Activated CD4-positive, alpha-beta memory T cell treated with anti-CD3 and anti-CD28 coated beads, Interleukin-2, amount 10 ng/mL, durations not matched to agents 7 days and 5 days (primary cell): ENCODE measurements at regions not wholly inside any gene's neighbourhood (a gene's known extent, or its start where the extent isn't known, plus 50 kb on each side); places are given as distances from the start of the nearest gene placed in this dataset.
"Not testable (repeated sequence)": the region's sequence is repeated elsewhere in the genome, so short reads cannot be mapped to it uniquely, and the experiment has no call there.

Experiments
- CTCF ChIA-PET: fragments of 350-600 bp; sonication (Branson Sonifier 250); formaldehyde crosslinking; loops from one replicate; lab custom pipeline; 2021; ENCODE audit warnings: antibody characterized with exemption, inconsistent platforms; lab: Charles Lee
- POLR2A ChIA-PET: fragments of 350-600 bp; sonication (Branson Sonifier 250); formaldehyde crosslinking; loops from one replicate; lab custom pipeline; 2021; ENCODE audit warnings: antibody characterized with exemption; lab: Charles Lee
- DNase-seq: peaks from one replicate; pipeline ENCODE4 v3.0.0-alpha.2; 2020
- H3K27ac Mint-ChIP-seq: one replicate; pipeline ENCODE4 v1.8.0; 2021; ENCODE audit warnings: mild to moderate bottlenecking, mixed read lengths
- H3K27me3 Mint-ChIP-seq: one replicate; pipeline ENCODE4 v1.8.0; 2021; ENCODE audit warnings: mixed read lengths
- H3K36me3 Mint-ChIP-seq: one replicate; pipeline ENCODE4 v1.8.0; 2021; ENCODE audit warnings: low read depth, mixed read lengths
- H3K4me1 Mint-ChIP-seq: one replicate; pipeline ENCODE4 v1.8.0; 2021; ENCODE audit warnings: mixed read lengths
- H3K4me3 Mint-ChIP-seq: one replicate; pipeline ENCODE4 v1.8.0; 2021; ENCODE audit warnings: mild to moderate bottlenecking, mixed read lengths
- H3K9me3 Mint-ChIP-seq: one replicate; pipeline ENCODE4 v1.8.0; 2021; ENCODE audit warnings: mixed read lengths

DNA sequence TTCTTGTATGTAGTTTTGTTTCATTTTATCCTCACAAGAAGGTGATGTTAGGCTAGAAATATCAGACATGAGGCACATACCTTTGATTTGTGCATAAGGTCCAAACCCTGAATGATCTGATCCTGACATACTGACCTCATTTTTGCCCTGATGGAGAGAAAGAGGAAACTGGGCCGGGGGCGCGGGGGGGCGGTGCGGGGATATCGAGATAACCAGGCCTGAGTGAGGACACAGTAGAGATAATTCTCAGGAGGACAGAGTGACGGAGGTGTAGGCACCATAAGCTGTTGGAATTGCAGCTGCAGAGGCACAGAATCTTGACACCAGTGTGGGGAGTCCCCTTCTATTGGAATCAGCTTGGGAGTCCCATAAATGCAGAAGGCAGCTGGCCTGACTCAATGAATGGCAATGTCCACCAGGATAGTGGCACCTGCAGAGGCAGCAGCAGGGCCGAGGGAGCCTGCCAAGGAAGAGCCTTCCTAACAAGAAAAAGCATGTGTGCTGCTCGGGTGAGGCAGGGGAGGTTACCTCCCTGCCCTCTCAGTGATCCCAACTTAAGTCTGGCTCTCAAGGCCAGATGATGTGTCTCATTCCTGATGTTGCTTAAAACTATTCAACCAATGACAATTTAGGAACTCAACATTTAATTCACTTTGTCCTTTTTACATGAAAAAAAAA, 234.3 kb upstream of the MSX2 start:
- Mint-ChIP-seq H3K36me3 (no peaks in the 10 kb centered on the region), H3K9me3 (peaks cover 2% of the 10 kb centered on the region), H3K4me1 (no peaks in the 10 kb centered on the region), H3K27me3 (no peaks in the 10 kb centered on the region), H3K27ac (no peak overlapping the region), H3K4me3 (no peak overlapping the region)
- CTCF ChIA-PET = no interaction called here
- DNase-seq = no peak
- POLR2A ChIA-PET = no interaction called here

DNA sequence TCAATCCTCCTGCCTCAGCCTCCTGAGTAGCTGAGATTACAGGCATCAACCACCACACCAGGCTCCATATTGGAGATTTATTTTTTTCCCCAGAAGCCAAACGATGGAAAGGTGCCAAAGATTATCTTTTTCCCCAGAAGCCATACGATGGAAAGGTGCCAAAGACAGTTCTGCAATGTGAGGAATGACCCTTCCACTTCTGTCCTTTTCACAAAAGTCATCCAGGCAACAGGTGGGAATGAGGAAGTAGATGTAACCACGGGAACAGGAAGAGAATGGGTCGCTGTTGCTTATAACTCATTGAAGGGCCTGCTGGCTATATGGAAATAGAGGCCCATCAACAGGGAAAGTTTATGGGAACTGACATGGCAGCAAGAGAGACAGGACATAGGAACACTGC, 233.7 kb upstream of the MSX2 start:
- DNase-seq = no peak
- Mint-ChIP-seq H3K36me3 (no peaks in the 10 kb centered on the region), H3K4me1 (no peaks in the 10 kb centered on the region), H3K9me3 (peaks cover 2% of the 10 kb centered on the region), H3K27me3 (no peaks in the 10 kb centered on the region), H3K4me3 (no peak overlapping the region), H3K27ac (no peak overlapping the region)
- ChIA-PET POLR2A (no interaction called here), CTCF (no interaction called here)

DNA sequence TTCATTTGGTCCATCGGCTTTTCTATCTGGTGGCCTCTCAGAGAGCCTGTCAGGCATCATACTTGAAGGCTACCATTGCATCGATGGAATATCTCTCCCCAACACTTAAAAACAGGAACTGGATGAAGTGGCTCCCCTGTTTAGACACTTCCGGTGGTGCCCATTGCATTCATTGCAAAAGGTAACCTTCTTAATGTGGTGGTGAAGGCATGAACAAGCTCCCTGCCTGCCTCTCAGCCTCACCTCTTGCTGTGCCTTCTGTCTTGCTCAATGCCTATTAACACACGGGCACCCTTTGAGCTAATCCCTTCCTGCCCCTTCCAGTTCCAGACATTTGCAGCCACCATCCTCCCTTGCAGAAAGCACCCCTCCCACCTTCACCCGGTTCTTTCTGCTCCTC, 233.1 kb upstream of the MSX2 start:
- Mint-ChIP-seq H3K9me3 (peaks cover 2% of the 10 kb centered on the region), H3K27ac (no peak overlapping the region), H3K27me3 (no peaks in the 10 kb centered on the region), H3K4me3 (no peak overlapping the region), H3K4me1 (no peaks in the 10 kb centered on the region), H3K36me3 (no peaks in the 10 kb centered on the region)
- DNase-seq = no peak
- ChIA-PET CTCF (no interaction called here), POLR2A (no interaction called here)

DNA sequence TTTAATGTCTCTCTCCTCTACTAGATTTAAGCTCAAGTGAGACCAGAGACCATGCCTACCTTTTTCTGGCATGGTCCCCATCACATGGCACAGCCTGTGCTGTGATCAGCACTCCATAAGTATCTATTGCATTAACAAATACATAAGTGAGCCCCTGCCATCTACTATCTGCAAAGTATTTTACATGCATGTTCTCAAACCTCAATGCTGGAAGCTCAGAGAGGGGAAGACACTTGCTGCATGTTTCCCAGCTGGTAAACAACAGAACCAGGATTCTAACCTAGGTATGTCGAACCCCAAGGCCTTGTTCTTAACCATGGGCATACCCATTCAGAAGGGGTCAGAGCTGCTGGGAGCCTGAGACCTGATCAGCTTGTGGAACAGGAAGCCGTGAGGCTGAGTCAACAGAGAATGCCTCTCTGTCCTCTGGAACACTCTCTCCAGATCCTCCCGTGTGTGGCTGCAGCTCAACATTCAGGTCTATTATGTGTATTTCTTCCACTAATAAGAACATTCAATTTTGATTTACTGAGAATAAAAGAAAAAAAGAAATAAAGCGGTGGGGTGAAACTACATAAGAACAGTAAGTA, 232.5 kb upstream of the MSX2 start:
- Mint-ChIP-seq H3K27me3 (no peaks in the 10 kb centered on the region), H3K9me3 (peaks cover 2% of the 10 kb centered on the region), H3K4me1 (no peaks in the 10 kb centered on the region), H3K36me3 (no peaks in the 10 kb centered on the region), H3K27ac (no peak overlapping the region), H3K4me3 (no peak overlapping the region)
- ChIA-PET POLR2A (no interaction called here), CTCF (no interaction called here)
- no peak for DNase-seq

DNA sequence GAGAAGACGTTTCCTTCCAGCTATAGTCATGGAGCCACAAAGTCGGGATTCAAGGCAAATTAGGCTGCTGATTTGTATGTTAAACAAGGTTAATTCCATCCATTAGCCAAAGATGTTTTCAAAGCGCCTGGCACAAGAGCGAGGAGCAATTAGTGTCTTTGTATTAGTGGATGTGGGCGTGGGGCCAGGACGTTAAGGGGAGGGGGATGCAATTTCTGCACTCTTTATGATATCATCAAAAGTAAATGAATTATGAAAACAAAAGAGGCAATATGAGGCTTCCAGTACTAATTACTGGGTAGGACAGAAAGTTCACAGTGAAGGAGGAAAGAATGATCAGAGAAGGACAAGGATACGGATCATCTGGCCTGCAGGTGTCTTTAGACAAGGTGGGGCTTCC, 230.9 kb upstream of the MSX2 start:
- H3K4me1 Mint-ChIP-seq = no peaks in the 10 kb centered on the region
- CTCF ChIA-PET = no interaction called here
- H3K36me3 Mint-ChIP-seq = peaks cover 3% of the 10 kb centered on the region
- no peaks in the 10 kb centered on the region for H3K27me3 Mint-ChIP-seq
- no peak for DNase-seq
- POLR2A ChIA-PET = no interaction called here
- H3K9me3 Mint-ChIP-seq = peaks cover 11% of the 10 kb centered on the region
- no peak overlapping the region for H3K27ac Mint-ChIP-seq
- no peak overlapping the region for H3K4me3 Mint-ChIP-seq

DNA sequence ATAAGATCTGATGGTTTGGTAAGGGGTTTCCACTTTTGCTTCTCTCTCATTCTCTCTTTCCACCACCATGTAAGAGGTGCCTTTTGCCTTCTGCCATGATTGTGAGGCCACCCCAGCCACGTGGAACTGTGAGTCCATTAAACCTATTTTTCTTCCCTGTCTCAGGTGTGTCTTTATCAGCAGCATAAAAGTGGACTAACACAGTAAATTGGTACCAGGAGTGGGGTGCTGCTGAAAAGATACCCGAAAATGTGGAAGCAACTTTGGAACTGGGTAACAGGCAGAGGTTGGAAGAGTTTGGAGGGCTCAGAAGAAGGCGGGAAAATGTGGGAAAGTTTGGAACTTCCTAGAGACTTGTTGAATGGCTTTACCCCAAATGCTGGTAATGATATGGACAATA, 226.4 kb upstream of the MSX2 start:
- H3K27ac Mint-ChIP-seq, H3K4me3 Mint-ChIP-seq, DNase-seq, H3K36me3 Mint-ChIP-seq, H3K4me1 Mint-ChIP-seq, CTCF ChIA-PET, H3K27me3 Mint-ChIP-seq, POLR2A ChIA-PET: not testable (repeated sequence)
- H3K9me3 Mint-ChIP-seq = peaks cover 18% of the 10 kb centered on the region

DNA sequence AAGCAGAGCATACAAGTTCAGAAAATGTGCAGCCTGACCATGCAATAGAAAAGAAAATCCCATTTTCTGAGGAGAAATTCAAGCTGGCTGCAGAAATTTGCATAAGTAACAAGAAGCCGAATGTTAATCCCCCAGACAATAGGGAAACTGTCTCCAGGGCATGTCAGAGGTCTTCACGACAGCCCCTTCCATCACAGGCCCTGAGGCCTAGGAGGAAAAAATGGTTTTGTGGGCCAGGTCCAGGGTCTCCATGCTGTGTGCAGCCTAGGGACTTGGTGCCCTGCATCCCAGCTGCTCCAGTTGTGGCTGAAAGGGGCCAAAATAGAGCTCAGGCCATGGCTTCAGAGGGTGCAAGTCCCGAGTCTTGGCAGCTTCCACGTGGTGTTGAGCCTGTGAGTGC, 225.8 kb upstream of the MSX2 start:
- CTCF ChIA-PET, H3K36me3 Mint-ChIP-seq, H3K27me3 Mint-ChIP-seq, H3K4me1 Mint-ChIP-seq, DNase-seq, H3K27ac Mint-ChIP-seq, POLR2A ChIA-PET, H3K4me3 Mint-ChIP-seq: not testable (repeated sequence)
- H3K9me3 Mint-ChIP-seq = peaks cover 18% of the 10 kb centered on the region

DNA sequence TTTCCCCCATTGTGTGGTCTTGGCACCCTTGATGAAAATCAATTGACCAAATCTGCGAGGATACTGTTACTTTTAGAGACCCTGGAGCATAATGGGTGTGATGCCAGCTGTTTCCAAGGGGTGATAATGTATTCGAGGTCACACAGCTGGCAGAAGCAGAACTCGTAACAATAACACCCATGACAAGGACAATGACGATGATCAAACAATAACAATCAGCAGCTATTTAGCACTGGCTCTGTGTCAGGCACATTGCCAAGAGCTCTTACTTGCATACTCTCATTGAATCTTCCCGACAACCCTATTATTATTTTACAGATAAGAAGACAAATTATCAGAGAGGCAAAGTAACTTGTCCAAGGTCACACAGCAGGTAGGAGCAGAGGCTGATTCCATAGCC, 223.7 kb upstream of the MSX2 start:
- Mint-ChIP-seq H3K4me3 (no peak overlapping the region), H3K27me3 (no peaks in the 10 kb centered on the region), H3K9me3 (peaks cover 21% of the 10 kb centered on the region), H3K4me1 (no peaks in the 10 kb centered on the region), H3K36me3 (peaks cover 3% of the 10 kb centered on the region), H3K27ac (no peak overlapping the region)
- CTCF ChIA-PET = no interaction called here
- no peak for DNase-seq
- POLR2A ChIA-PET = no interaction called here

DNA sequence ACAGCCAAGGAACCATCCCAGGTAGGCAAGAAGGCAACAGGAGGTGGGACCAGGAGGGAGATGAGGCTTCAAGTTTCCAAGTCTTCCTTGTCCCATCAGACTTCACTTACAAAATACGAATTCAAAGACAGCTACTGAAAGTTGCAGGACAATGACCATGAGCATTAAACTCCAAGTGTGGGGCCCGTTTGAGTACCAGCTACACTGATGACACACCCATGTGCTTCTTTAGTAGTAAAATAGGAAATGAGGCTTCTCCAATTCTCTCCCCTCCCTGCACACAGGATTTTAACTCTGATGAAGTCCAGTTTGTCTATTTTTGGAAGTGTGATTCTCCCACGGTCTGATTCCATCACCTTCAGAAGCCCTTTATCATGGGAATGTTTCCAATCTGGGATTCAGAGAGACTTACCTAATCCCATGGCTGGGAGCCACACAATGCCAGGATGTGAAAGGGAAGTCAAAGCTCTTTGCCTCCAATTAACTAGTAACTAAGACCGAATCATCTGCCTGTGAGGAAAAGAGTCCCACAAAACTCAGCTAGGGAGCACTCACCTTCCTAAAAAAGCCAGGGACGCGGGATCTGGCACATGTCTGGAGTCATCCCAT, 222.8 kb upstream of the MSX2 start:
- no peak for DNase-seq
- no peaks in the 10 kb centered on the region for H3K4me1 Mint-ChIP-seq
- no peak overlapping the region for H3K4me3 Mint-ChIP-seq
- peaks cover 21% of the 10 kb centered on the region for H3K9me3 Mint-ChIP-seq
- ChIA-PET POLR2A (no interaction called here), CTCF (no interaction called here)
- H3K27ac Mint-ChIP-seq = no peak overlapping the region
- peaks cover 3% of the 10 kb centered on the region for H3K36me3 Mint-ChIP-seq
- no peaks in the 10 kb centered on the region for H3K27me3 Mint-ChIP-seq

DNA sequence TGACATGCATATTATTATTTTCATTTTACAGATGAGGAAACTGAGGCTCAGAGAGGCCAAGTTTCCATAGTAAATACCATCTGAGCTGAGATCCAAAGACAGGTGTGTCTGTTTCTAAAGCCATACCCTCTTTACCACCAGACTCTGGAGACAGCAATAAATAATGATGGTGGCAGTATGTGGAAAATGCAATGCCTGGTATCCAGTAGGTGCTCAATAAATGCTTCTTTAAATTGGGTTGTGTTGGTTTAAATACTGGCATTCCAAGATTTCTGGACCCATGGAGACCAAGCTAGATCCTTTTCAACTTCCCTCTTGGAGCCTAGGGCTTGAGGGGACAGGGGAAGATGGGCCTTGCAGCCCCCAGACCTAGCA, 221.3 kb upstream of the MSX2 start:
- peaks cover under 1% of the 10 kb centered on the region for H3K36me3 Mint-ChIP-seq
- no peaks in the 10 kb centered on the region for H3K27me3 Mint-ChIP-seq
- CTCF ChIA-PET = no interaction called here
- peaks cover 15% of the 10 kb centered on the region for H3K9me3 Mint-ChIP-seq
- no peak overlapping the region for H3K27ac Mint-ChIP-seq
- POLR2A ChIA-PET = no interaction called here
- DNase-seq = no peak
- no peaks in the 10 kb centered on the region for H3K4me1 Mint-ChIP-seq
- H3K4me3 Mint-ChIP-seq = no peak overlapping the region

DNA sequence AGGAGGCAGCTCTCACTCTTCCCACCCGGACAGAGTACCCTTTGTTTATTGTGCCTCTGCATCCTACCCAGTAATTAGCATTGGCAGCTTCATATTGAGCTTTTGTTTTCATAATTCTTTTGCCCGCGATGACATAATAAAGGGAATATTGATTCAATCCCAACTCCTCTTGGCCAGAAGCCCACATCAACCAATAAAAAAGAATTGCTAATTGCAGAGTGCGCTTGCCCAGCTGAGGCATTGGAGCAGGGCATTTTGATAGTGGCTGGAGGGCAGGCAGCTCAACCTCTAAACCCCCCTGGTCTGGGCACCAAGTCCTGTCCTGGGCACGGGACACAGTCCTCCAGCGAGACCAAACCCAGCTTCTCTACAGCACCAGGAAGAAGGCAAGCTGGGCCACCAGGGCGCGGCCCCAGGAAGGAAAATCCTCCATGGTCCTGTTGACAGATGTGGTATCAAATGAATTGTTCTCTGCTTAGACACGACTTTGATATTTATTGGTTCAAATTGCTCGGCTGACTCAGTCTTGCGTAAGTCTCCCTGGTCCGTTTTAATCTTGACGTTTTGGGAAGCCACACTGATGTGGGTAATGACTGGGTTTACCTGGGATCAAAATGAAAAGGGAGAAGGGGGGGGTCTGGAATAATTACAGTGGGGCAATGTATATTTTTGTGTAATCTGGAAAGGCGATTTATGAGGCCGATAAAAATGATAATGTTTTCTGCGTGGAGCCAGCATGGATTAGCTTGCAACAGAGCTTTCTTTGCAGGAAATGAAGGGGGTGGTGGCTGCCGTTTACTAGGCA, 220.7 kb upstream of the MSX2 start:
- no peak for DNase-seq
- CTCF ChIA-PET = no interaction called here
- Mint-ChIP-seq H3K27me3 (no peaks in the 10 kb centered on the region), H3K4me3 (no peak overlapping the region), H3K9me3 (peaks cover 12% of the 10 kb centered on the region), H3K36me3 (no peaks in the 10 kb centered on the region), H3K4me1 (no peaks in the 10 kb centered on the region), H3K27ac (no peak overlapping the region)
- POLR2A ChIA-PET = no interaction called here

DNA sequence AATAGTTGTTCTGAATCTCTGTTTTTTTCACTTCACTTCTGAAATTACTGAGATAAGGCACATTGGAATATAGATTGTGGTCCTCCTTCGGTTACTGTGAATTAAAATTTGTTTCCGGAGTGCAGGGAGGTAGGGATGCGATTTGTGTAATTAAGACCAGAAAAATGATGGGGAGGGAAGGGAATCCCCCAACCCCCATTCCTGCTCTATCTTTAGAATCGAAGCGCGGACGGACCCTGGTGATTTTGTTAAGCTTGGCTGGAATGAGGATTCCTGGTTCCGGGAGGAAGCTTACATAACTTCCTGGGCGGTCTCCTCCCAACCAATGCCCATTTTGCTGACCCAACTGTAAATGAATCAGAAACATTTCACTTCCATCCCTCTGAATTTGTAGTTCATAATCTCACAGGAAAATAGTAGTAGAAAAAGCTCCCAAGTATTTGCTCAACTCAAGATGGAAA, 220.1 kb upstream of the MSX2 start:
- ChIA-PET POLR2A (no interaction called here), CTCF (no interaction called here)
- Mint-ChIP-seq H3K4me1 (no peaks in the 10 kb centered on the region), H3K4me3 (no peak overlapping the region), H3K36me3 (no peaks in the 10 kb centered on the region), H3K27me3 (no peaks in the 10 kb centered on the region), H3K27ac (no peak overlapping the region), H3K9me3 (peaks cover 11% of the 10 kb centered on the region)
- no peak for DNase-seq

DNA sequence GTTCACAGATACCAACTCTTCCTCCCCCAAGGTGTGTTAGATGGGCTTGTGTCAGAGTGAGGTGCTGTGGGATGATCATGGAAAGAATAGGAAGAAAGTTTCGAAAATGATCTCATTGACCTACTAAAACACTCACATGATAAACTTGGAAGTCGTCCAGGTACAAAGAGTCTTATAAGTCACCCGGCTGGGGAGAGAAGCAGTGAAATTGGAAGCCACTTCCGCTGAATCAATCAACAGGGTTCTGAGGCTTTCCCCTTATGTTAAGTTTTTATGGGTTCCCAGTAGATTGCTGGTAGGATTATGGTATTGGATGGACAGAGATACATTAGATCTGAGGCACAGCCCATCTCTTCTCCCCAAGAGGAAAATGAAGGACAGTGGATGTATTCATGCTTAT, 218.8 kb upstream of the MSX2 start:
- POLR2A ChIA-PET = no interaction called here
- Mint-ChIP-seq H3K4me3 (no peak overlapping the region), H3K27ac (no peak overlapping the region), H3K36me3 (no peaks in the 10 kb centered on the region), H3K4me1 (no peaks in the 10 kb centered on the region), H3K9me3 (peaks cover 4% of the 10 kb centered on the region), H3K27me3 (no peaks in the 10 kb centered on the region)
- DNase-seq = no peak
- CTCF ChIA-PET = no interaction called here
